SH-SY5Y (cell line): ENCODE measurements at regions not wholly inside any gene's neighbourhood (a gene's known extent, or its start where the extent isn't known, plus 50 kb on each side); places are given as distances from the start of the nearest gene placed in this dataset.

Source experiments
- GATA2 ChIP-seq: IDR thresholded peaks from 2 replicates; pipeline ENCODE4 v1.6.1; 2011; ENCODE audit warnings: mild to moderate bottlenecking, low read depth, low read length
- GATA3 ChIP-seq: IDR thresholded peaks from 2 replicates; pipeline ENCODE4 v1.6.1; 2011; ENCODE audit warnings: low read depth, mild to moderate bottlenecking, low read length, moderate library complexity

DNA sequence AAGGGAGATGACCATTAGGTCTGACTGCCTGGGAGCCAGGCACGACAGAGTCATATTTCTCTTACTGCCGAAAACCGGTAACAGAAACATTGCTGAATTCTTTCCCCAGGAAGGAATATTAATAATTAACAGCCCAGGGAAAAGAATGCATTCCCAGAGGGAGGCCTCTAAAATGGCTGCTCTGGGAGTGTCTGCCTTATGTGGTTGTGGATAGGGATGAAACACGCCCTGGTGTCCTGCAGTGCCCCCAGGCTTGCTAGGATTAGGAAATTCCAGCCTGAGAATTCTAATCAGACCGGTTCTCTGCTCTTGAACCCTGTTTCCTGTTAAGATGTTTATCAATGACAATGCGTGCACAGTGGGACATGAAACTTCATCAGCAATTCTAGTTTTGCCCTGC, 226.7 kb downstream of the GPAM start:
- TF ChIP-seq GATA2 (no peak), GATA3 (no peak)
